Tibial nerve (tissue), 3 donors: ENCODE measurements at regions not wholly inside any gene's neighbourhood (a gene's known extent, or its start where the extent isn't known, plus 50 kb on each side); places are given as distances from the start of the nearest gene placed in this dataset.

Experiments used
- POLR2A ChIP-seq, 2 donors: fragments of 450-650 bp; IDR thresholded peaks; one replicate each; pipeline ENCODE4 v1.6.1; 2017; ENCODE audit warnings: antibody characterized with exemption in 2 of 2, mild to moderate bottlenecking in 2 of 2, moderate library complexity in 2 of 2
- TF ChIP-seq, protein P1 (sequence below), 5 experiments: fragments of 200-600 bp in 3 of 5; fragments of 450-650 bp in 2 of 5; sonication (generic) in 3 of 5; IDR thresholded peaks; one replicate each; pipeline ENCODE4 v1.5.1; 2016 to 2019; ENCODE audit warnings: antibody characterized with exemption in 5 of 5, mild to moderate bottlenecking in 3 of 5, moderate library complexity in 2 of 5

DNA sequence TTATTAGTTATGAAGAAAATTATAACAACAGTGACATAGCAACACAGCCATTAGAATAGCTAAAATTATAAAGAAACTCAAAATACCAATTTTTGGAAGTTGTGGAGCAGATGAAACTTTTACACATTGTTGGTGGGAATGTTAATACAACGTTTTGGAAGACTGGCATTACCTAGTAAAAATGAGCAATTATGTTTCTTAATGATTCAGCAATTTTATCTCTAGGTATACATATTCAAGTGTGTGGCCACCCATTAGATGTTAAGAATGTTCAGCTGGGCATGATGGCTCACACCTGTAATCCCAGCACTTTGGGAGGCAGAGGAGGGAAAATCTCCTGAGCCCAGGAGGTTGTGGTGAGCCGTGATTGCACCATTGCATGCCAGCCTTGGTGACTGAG, 78.8 kb downstream of the INSIG2 start:
- TF ChIP-seq, protein P1, sequence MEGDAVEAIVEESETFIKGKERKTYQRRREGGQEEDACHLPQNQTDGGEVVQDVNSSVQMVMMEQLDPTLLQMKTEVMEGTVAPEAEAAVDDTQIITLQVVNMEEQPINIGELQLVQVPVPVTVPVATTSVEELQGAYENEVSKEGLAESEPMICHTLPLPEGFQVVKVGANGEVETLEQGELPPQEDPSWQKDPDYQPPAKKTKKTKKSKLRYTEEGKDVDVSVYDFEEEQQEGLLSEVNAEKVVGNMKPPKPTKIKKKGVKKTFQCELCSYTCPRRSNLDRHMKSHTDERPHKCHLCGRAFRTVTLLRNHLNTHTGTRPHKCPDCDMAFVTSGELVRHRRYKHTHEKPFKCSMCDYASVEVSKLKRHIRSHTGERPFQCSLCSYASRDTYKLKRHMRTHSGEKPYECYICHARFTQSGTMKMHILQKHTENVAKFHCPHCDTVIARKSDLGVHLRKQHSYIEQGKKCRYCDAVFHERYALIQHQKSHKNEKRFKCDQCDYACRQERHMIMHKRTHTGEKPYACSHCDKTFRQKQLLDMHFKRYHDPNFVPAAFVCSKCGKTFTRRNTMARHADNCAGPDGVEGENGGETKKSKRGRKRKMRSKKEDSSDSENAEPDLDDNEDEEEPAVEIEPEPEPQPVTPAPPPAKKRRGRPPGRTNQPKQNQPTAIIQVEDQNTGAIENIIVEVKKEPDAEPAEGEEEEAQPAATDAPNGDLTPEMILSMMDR (IDR thresholded peaks at IDR 0.05), result no peak
- no peak for TF ChIP-seq POLR2A (IDR thresholded peaks at IDR 0.05)
